Smooth muscle cell (in vitro differentiated cells): ENCODE measurements at regions not wholly inside any gene's neighbourhood (a gene's known extent, or its start where the extent isn't known, plus 50 kb on each side); places are given as distances from the start of the nearest gene placed in this dataset.

Experiments used
- DNase-seq: peaks from one replicate; lab custom pipeline; 2025; ENCODE audit not compliant: unreplicated experiment; lab: John Stamatoyannopoulos, UW
- H2AFZ ChIP-seq: fragments of 200-600 bp; sonication (generic); 2 replicates; pipeline ENCODE4 v1.6.0; 2016; ENCODE audit warnings: antibody characterized with exemption, low read depth, mild to moderate bottlenecking
- H3F3A ChIP-seq: fragments of 200-600 bp; sonication (generic); 2 replicates; pipeline ENCODE4 v1.6.0; 2017; ENCODE audit warnings: antibody characterized with exemption, low read depth
- H3K27ac ChIP-seq: fragments of 200-600 bp; sonication (generic); 2 replicates; pipeline ENCODE4 v1.5.1; 2016; ENCODE audit warnings: low read depth, mild to moderate bottlenecking
- H3K27me3 ChIP-seq: fragments of 200-600 bp; sonication (generic); 2 replicates; pipeline ENCODE4 v1.6.1; 2016; ENCODE audit warnings: low read depth, mild to moderate bottlenecking
- H3K36me3 ChIP-seq: fragments of 200-600 bp; sonication (generic); 2 replicates; pipeline ENCODE4 v1.5.1; 2016; ENCODE audit warnings: low read depth
- H3K4me1 ChIP-seq: fragments of 200-600 bp; sonication (generic); 2 replicates; pipeline ENCODE4 v1.5.1; 2016; ENCODE audit warnings: low read depth
- H3K4me2 ChIP-seq: fragments of 200-600 bp; sonication (generic); 2 replicates; pipeline ENCODE4 v1.6.0; 2016; ENCODE audit warnings: mild to moderate bottlenecking
- H3K4me3 ChIP-seq: fragments of 200-600 bp; sonication (generic); 2 replicates; pipeline ENCODE4 v1.5.1; 2016; ENCODE audit warnings: mild to moderate bottlenecking
- H3K79me2 ChIP-seq: fragments of 200-600 bp; sonication (generic); 2 replicates; pipeline ENCODE4 v1.6.0; 2016; ENCODE audit warnings: low read depth, mild to moderate bottlenecking
- H3K9ac ChIP-seq: fragments of 200-600 bp; sonication (generic); 2 replicates; pipeline ENCODE4 v1.6.0; 2016; ENCODE audit warnings: low read depth
- H3K9me3 ChIP-seq: fragments of 200-600 bp; sonication (generic); replicated peaks from 2 replicates; pipeline ENCODE4 v1.5.1; 2016; ENCODE audit warnings: low read depth
- H4K20me1 ChIP-seq: fragments of 200-600 bp; sonication (generic); 2 replicates; pipeline ENCODE4 v1.6.0; 2016; ENCODE audit warnings: low read depth
- CTCF ChIP-seq: fragments of 200-600 bp; sonication (generic); IDR thresholded peaks from 2 replicates; pipeline ENCODE4 v1.5.1; 2017; ENCODE audit warnings: borderline replicate concordance, mild to moderate bottlenecking, antibody characterized with exemption; ENCODE audit not compliant: insufficient read depth, poor library complexity, severe bottlenecking
- WGBS: methylation state at CpG from one replicate; pipeline ENCODE4 v1.1.7; 2016; ENCODE audit warnings: low lambda C conversion rate; 5-methylcytosine and 5-hydroxymethylcytosine counted together

DNA sequence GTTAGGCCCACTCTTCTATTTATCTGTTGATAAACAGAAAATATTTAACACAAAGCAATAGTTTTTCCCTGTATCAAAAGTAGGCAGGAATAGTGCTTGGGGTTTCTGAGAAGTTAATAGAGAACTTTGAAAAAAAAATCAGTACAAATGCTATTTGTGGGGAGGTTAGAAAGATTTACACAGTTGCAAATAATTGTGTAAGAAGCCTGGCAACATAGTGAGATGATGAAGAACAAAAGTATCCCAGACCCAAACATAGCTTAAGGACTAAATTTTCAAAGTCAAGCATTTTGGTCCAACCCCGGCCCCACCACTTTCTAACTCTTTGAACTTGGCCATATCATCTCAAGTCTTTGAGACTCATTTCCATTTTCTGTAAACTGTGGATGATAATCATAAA, 687.5 kb upstream of the TMEM132C start:
- Histone ChIP-seq H3F3A (no peaks in the 10 kb centered on the region), H3K4me2 (no peak overlapping the region), H3K27ac (no peak overlapping the region), H3K4me3 (no peak overlapping the region), H3K79me2 (no peaks in the 10 kb centered on the region), H3K36me3 (no peaks in the 10 kb centered on the region), H2AFZ (no peak overlapping the region), H3K9me3 (no peaks in the 10 kb centered on the region), H3K4me1 (no peaks in the 10 kb centered on the region), H3K27me3 (no peaks in the 10 kb centered on the region), H3K9ac (no peak overlapping the region), H4K20me1 (no peaks in the 10 kb centered on the region)
- WGBS = 71% methylated on average over 1 of the region's 1 CpG
- no peak for TF ChIP-seq CTCF
- DNase-seq = no peak

- no peak for DNase-seq
- WGBS = 67% methylated on average over 6 of the region's 6 CpGs
- no peak overlapping the region for H3K4me3 ChIP-seq
- H3K27me3 ChIP-seq = no peaks in the 10 kb centered on the region
- H4K20me1 ChIP-seq = no peaks in the 10 kb centered on the region
- no peak overlapping the region for H3K9ac ChIP-seq
- no peaks in the 10 kb centered on the region for H3K36me3 ChIP-seq
- no peak overlapping the region for H3K27ac ChIP-seq
- no peak overlapping the region for H3K4me2 ChIP-seq
- no peaks in the 10 kb centered on the region for H3F3A ChIP-seq
- TF ChIP-seq CTCF = no peak
- no peaks in the 10 kb centered on the region for H3K79me2 ChIP-seq
- no peak overlapping the region for H2AFZ ChIP-seq
- H3K4me1 ChIP-seq = no peaks in the 10 kb centered on the region
- no peaks in the 10 kb centered on the region for H3K9me3 ChIP-seq
These were observed 684.9 kb upstream of the TMEM132C start for GRCh38 chr12:127582074-127582473.

- no peak overlapping the region for H3K4me3 ChIP-seq
These were observed 683.9 kb upstream of the TMEM132C start for GRCh38 chr12:127583041-127583440.

More at GRCh38 chr12:127583041-127583440, 683.9 kb upstream of the TMEM132C start:
- Histone ChIP-seq H3K9ac (no peak overlapping the region), H3K4me1 (no peaks in the 10 kb centered on the region), H3K27ac (no peak overlapping the region), H3K27me3 (no peaks in the 10 kb centered on the region), H3K4me2 (no peak overlapping the region), H3K9me3 (no peaks in the 10 kb centered on the region), H3K36me3 (no peaks in the 10 kb centered on the region), H3K79me2 (no peaks in the 10 kb centered on the region), H4K20me1 (no peaks in the 10 kb centered on the region), H3F3A (no peaks in the 10 kb centered on the region), H2AFZ (no peak overlapping the region)
- 89% methylated on average over 4 of the region's 4 CpGs for WGBS
- DNase-seq = no peak
- TF ChIP-seq CTCF = no peak
